ENCODE measurements at regions not wholly inside any gene's neighbourhood (a gene's known extent, or its start where the extent isn't known, plus 50 kb on each side); places are given as distances from the start of the nearest gene placed in this dataset.

DNA sequence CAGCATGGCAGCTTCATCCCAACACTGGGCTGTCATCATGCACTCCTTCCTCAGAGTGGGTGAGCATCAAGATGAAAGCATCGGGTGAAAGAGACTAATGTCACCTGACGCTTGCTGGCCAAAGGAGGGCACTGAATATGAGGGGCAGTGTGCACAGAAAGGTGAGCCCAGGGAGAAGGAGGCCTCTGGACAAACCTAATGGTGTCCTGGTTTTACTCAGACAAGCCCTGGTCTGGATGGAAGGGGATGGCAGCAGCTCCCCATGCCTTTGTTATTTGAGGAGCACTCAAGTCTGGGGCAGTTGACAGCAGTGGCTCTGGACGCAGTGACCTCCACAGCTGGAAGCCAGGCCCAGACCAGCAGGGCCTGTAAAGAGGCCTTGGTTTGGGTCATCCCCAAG is 209.7 kb downstream of the SMAD2 start:
- DNase-seq (ENCODE audit: low read depth): no peak
- TF ChIP-seq, protein P1, sequence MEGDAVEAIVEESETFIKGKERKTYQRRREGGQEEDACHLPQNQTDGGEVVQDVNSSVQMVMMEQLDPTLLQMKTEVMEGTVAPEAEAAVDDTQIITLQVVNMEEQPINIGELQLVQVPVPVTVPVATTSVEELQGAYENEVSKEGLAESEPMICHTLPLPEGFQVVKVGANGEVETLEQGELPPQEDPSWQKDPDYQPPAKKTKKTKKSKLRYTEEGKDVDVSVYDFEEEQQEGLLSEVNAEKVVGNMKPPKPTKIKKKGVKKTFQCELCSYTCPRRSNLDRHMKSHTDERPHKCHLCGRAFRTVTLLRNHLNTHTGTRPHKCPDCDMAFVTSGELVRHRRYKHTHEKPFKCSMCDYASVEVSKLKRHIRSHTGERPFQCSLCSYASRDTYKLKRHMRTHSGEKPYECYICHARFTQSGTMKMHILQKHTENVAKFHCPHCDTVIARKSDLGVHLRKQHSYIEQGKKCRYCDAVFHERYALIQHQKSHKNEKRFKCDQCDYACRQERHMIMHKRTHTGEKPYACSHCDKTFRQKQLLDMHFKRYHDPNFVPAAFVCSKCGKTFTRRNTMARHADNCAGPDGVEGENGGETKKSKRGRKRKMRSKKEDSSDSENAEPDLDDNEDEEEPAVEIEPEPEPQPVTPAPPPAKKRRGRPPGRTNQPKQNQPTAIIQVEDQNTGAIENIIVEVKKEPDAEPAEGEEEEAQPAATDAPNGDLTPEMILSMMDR (conservative IDR thresholded peaks at IDR 0.05; ENCODE audit: low read depth, low read length): no peak
- no peak overlapping the region for H3K4me3 ChIP-seq (ENCODE audit: low read length)

DNA sequence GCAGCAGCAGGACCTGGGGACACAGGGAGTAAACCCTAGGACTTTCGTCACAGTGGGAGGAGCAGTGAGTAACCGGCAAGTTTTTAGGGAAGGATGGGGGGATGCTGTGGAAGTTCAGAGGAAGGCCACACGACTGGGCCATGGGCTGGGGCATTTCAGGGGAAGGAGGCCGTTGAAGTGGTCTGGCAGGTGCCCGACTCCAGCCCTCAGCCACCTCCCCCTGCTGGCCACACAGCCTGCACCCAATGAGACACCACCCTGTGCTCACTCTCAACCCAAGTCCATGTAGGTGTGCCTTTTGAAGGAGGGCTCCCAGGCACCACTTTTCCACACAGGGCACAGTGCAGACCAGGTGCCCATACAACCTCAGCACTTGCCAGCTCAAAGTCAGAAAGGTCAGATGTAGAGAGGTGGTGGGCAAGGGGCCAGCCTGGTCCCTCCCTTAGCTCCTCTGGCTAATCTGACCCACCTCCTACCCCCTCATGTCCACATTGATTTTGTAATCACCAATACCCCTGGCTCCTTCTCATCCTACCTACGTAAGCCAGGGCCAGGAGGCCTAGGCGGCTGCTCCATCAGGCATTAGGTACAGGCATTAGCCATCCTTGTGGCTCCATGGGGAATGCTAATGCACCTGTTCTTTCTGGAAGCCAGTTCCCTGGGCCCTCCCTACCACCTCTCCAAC is 211.2 kb downstream of the SMAD2 start:
- DNase-seq (ENCODE audit: low read depth): no peak
- H3K4me3 ChIP-seq (ENCODE audit: low read length): no peak overlapping the region
- TF ChIP-seq, protein P1 (conservative IDR thresholded peaks at IDR 0.05; ENCODE audit: low read depth, low read length): no peak

GRCh38 chr18:47718646-47719045 is 211.8 kb downstream of the SMAD2 start:
- no peak for DNase-seq (ENCODE audit: low read depth)
- H3K4me3 ChIP-seq (ENCODE audit: low read length): no peak overlapping the region
- TF ChIP-seq, protein P1 (conservative IDR thresholded peaks at IDR 0.05; ENCODE audit: low read depth, low read length): no peak

DNA sequence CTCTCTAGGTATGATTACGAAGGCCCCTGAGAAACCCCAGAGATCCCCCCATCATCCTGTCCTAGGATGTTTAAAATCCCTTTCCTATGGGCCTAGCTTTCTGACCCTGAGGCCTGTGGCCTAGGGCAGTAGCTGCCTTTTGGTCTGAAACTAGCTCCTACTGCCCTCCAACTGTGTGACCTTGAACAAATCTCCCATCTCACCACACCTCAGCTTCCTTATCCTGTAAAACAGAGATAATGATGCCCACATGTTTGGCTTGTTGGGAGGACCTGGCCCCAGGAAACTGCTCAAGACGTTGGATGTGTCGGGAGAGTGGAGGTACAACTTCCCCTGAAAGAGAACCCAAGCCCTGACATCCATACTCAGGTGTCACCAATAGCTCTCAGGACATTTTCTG is 213.2 kb downstream of the SMAD2 start:
- TF ChIP-seq, protein P1 (conservative IDR thresholded peaks at IDR 0.05; ENCODE audit: low read depth, low read length): no peak
- H3K4me3 ChIP-seq (ENCODE audit: low read length): no peak overlapping the region
- DNase-seq (ENCODE audit: low read depth): no peak

DNA sequence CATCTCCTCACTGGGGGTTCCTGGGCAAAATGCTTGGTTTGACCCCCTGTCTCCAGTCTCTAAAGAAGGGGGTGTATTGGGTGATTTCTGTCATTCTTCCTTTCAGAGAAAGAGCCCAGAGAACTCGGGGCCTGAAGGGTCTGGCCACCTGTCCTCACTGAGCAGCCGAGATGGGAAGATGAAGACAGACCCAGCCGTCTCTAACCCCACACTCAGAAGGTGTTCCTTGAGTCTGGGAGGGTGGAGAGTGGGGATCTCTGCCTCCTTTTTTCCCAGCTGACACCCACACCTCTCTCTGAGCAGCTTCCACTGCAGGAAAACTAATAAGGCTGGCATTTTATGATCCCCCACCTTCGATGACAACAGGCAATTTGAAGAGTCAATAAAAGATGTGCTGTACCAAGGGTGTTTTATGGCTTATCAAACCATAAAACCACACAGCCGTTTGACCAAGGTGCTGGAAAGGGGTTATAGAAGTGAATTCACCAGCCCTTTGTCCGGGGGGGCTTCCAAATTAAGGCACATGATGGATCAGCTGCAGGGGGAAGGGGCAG is 213.8 kb downstream of the SMAD2 start:
- no peak overlapping the region for H3K4me3 ChIP-seq (ENCODE audit: low read length)
- no peak for DNase-seq (ENCODE audit: low read depth)
- TF ChIP-seq, protein P1 (conservative IDR thresholded peaks at IDR 0.05; ENCODE audit: low read depth, low read length): no peak

DNA sequence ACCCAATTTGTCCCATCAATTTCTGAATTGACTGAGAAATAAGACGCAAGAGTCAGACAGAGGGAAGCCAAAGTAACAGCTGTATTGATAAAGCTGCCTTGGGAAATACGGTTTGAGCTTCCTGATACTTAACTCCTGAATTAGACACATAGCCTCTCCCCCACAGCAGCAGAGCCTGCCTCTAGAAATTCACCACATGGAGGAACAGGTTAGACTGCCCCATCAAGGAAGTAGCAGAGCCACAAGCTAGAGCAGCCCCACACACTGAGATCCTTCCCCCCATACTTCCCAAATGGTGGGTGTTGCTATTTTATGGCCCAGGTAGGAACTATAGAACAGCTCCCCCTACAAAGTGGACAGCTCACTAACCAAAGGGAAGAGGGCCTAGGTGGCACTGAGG is 220.0 kb downstream of the SMAD2 start:
- TF ChIP-seq, protein P1 (conservative IDR thresholded peaks at IDR 0.05; ENCODE audit: low read depth, low read length): no peak
- H3K4me3 ChIP-seq (ENCODE audit: low read length): no peak overlapping the region
- no peak for DNase-seq (ENCODE audit: low read depth)

GRCh38 chr18:47709556-47709955 is 220.9 kb downstream of the SMAD2 start:
- TF ChIP-seq, protein P1 (conservative IDR thresholded peaks at IDR 0.05; ENCODE audit: low read depth, low read length): no peak
- no peak overlapping the region for H3K4me3 ChIP-seq (ENCODE audit: low read length)
- DNase-seq (ENCODE audit: low read depth): no peak

Measured in retinal pigment epithelial cell (primary cell).